PC-9 (cell line): ENCODE measurements at regions not wholly inside any gene's neighbourhood (a gene's known extent, or its start where the extent isn't known, plus 50 kb on each side); places are given as distances from the start of the nearest gene placed in this dataset.

Experiments used
- BruUV-seq: library from RNA; stranded (reverse); fragments of 400-500 nt; replicated peaks from 2 replicates; lab custom pipeline; 2021; lab: Mats Ljungman, UMichigan
- CTCF ChIA-PET: fragments of 300-600 bp; sonication (Branson Sonifier 250); formaldehyde crosslinking; loops from one replicate; lab custom pipeline; 2022; ENCODE audit warnings: antibody characterized with exemption; lab: Charles Lee
- POLR2A ChIA-PET: fragments of 300-600 bp; sonication (Branson Sonifier 250); formaldehyde crosslinking; loops from one replicate; lab custom pipeline; 2022; ENCODE audit warnings: antibody characterized with exemption; ENCODE audit not compliant: unreplicated experiment; lab: Charles Lee
- DNase-seq, 2 experiments: peaks; one replicate each; pipeline versions ENCODE4 v3.0.0 to v3.0.0-alpha.2; 2015 to 2022; ENCODE audit warnings: mixed read lengths in 1 of 2
- H2AFZ ChIP-seq: fragments of 200-600 bp; sonication (generic); 2 replicates; pipeline ENCODE4 v1.8.1; 2017; ENCODE audit warnings: antibody characterized with exemption
- H3F3A ChIP-seq: fragments of 200-600 bp; sonication (generic); 2 replicates; pipeline ENCODE4 v1.8.1; 2017; ENCODE audit warnings: antibody characterized with exemption, mild to moderate bottlenecking, low read depth; ENCODE audit not compliant: insufficient read depth
- H3K27ac ChIP-seq: fragments of 200-600 bp; sonication (generic); 2 replicates; pipeline ENCODE4 v1.6.1; 2016; ENCODE audit warnings: mixed run types
- H3K27me3 ChIP-seq: fragments of 200-600 bp; sonication (generic); 2 replicates; pipeline ENCODE4 v1.6.1; 2016; ENCODE audit warnings: low read depth, mixed run types; ENCODE audit not compliant: insufficient read depth
- H3K36me3 ChIP-seq: fragments of 200-600 bp; sonication (generic); 2 replicates; pipeline ENCODE4 v1.6.1; 2016; ENCODE audit warnings: low read depth, mixed run types
- H3K4me1 ChIP-seq: fragments of 200-600 bp; sonication (generic); replicated peaks from 2 replicates; pipeline ENCODE4 v1.6.1; 2016; ENCODE audit warnings: mixed run types; ENCODE audit not compliant: insufficient read depth
- H3K4me2 ChIP-seq: fragments of 200-600 bp; sonication (generic); 2 replicates; pipeline ENCODE4 v1.6.1; 2017; ENCODE audit warnings: mixed run types
- H3K4me3 ChIP-seq: fragments of 200-600 bp; sonication (generic); 2 replicates; pipeline ENCODE4 v1.6.1; 2016; ENCODE audit warnings: mixed run types
- H3K79me2 ChIP-seq: fragments of 200-600 bp; sonication (generic); 2 replicates; pipeline ENCODE4 v1.6.1; 2017; ENCODE audit warnings: low read depth, mixed run types
- H3K9me2 ChIP-seq: fragments of 200-600 bp; sonication (generic); 2 replicates; pipeline ENCODE4 v1.8.1; 2017; ENCODE audit warnings: mild to moderate bottlenecking; ENCODE audit not compliant: insufficient read depth
- H3K9me3 ChIP-seq: fragments of 200-600 bp; sonication (generic); 2 replicates; pipeline ENCODE4 v1.8.1; 2016; ENCODE audit warnings: low read depth; ENCODE audit not compliant: insufficient read depth
- H4K20me1 ChIP-seq: fragments of 200-600 bp; sonication (generic); 2 replicates; pipeline ENCODE4 v1.8.1; 2017; ENCODE audit not compliant: insufficient read depth
- CTCF ChIP-seq: fragments of 200-600 bp; sonication (generic); conservative IDR thresholded peaks from 2 replicates; pipeline ENCODE4 v1.6.1; 2017; ENCODE audit warnings: mixed run types, antibody characterized with exemption, mild to moderate bottlenecking, moderate library complexity
- EZH2 ChIP-seq: fragments of 200-600 bp; sonication (generic); IDR thresholded peaks from 2 replicates; pipeline ENCODE4 v1.8.0; 2017; ENCODE audit warnings: antibody characterized with exemption, low read depth
- intact Hi-C: fragments of 100-400 bp; cut with micrococcal nuclease; formaldehyde crosslinking; loops from one replicate; pipeline ENCODE4 v1.10.0; 2022; ENCODE audit not compliant: unreplicated experiment

- ChIA-PET CTCF (no interaction called here), POLR2A (no interaction called here)
- Histone ChIP-seq H3K27me3 (no peaks in the 10 kb centered on the region), H3K4me1 (no peaks in the 10 kb centered on the region), H3F3A (no peaks in the 10 kb centered on the region), H3K9me3 (no peaks in the 10 kb centered on the region), H3K79me2 (no peaks in the 10 kb centered on the region), H2AFZ (no peak overlapping the region), H3K36me3 (no peaks in the 10 kb centered on the region), H3K4me3 (no peak overlapping the region), H4K20me1 (no peaks in the 10 kb centered on the region), H3K27ac (no peak overlapping the region), H3K9me2 (no peaks in the 10 kb centered on the region), H3K4me2 (no peak overlapping the region)
- DNase-seq, result no peak
- intact Hi-C loops, result no loop called here
- TF ChIP-seq CTCF, result no peak
- no peak for TF ChIP-seq EZH2
- BruUV-seq, result no TSS peak
Measured at GRCh38 chr3:29092348-29092747, 188.5 kb upstream of the RBMS3 start.

- Histone ChIP-seq H2AFZ (no peak overlapping the region), H3K9me3 (no peaks in the 10 kb centered on the region), H3K4me1 (no peaks in the 10 kb centered on the region), H3K9me2 (no peaks in the 10 kb centered on the region), H3F3A (no peaks in the 10 kb centered on the region), H4K20me1 (no peaks in the 10 kb centered on the region), H3K79me2 (no peaks in the 10 kb centered on the region), H3K27me3 (no peaks in the 10 kb centered on the region), H3K36me3 (no peaks in the 10 kb centered on the region), H3K4me2 (no peak overlapping the region), H3K4me3 (no peak overlapping the region), H3K27ac (no peak overlapping the region)
- DNase-seq, result no peak
- TF ChIP-seq EZH2 (no peak), CTCF (no peak)
- intact Hi-C loops, result no loop called here
- BruUV-seq, result no TSS peak
- CTCF ChIA-PET, result no interaction called here
- POLR2A ChIA-PET, result interaction anchor here (0.6 kb wide), 1 partner anchor 15 kb away, joined by 5 read pairs; no protein-coding TSS in a partner anchor
Measured at GRCh38 chr3:29099296-29099695, 181.6 kb upstream of the RBMS3 start.

GRCh38 chr3:29099775-29100174 lies 181.1 kb upstream of the RBMS3 start:
- Histone ChIP-seq H2AFZ (no peak overlapping the region), H3K79me2 (no peaks in the 10 kb centered on the region), H3K36me3 (no peaks in the 10 kb centered on the region), H4K20me1 (no peaks in the 10 kb centered on the region), H3K4me3 (no peak overlapping the region), H3F3A (no peaks in the 10 kb centered on the region), H3K27ac (no peak overlapping the region), H3K4me1 (no peaks in the 10 kb centered on the region), H3K4me2 (no peak overlapping the region), H3K9me3 (no peaks in the 10 kb centered on the region), H3K9me2 (no peaks in the 10 kb centered on the region), H3K27me3 (no peaks in the 10 kb centered on the region)
- DNase-seq, result no peak
- TF ChIP-seq CTCF (no peak), EZH2 (no peak)
- intact Hi-C loops, result no loop called here
- ChIA-PET POLR2A (interaction anchor here (0.6 kb wide), 1 partner anchor 16 kb away, joined by 5 read pairs; no protein-coding TSS in a partner anchor), CTCF (no interaction called here)
- BruUV-seq, result no TSS peak
